ENCODE measurements at regions not wholly inside any gene's neighbourhood (a gene's known extent, or its start where the extent isn't known, plus 50 kb on each side); places are given as distances from the start of the nearest gene placed in this dataset.

DNA sequence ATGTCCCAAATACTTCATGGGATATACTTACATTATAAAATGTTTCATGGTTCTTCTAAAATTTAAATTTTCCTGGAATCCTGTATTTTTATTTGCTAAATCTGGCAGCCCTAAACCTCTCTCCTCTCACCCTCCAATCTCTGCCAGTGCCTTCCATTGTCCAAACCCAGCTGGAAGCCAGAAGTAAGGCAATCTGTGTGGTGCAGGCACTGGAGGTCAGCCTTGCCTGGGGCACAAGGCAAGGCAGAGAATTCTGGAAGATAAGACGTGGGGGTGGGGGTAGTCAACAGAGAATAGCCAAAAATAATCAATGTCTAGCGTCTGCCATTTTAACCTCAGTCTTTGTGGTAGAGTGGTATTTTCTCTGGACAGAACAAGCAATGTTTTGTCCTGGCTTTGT lies 381.7 kb downstream of the GPAM start:
- no peaks in the 10 kb centered on the region for H3K36me3 ChIP-seq (replicated peaks in 1 of 2; ENCODE audit: control extremely low read depth in 1 of 2, control insufficient read depth in 1 of 2, extremely low read depth in 1 of 2, insufficient read depth in 2 of 2, low read length in 1 of 2)
- no peaks in the 10 kb centered on the region for H3K4me1 ChIP-seq (ENCODE audit: control insufficient read depth in 2 of 2, insufficient read depth in 2 of 2, low read length in 2 of 2)
- CTCF ChIA-PET: no interaction called here
- H3K4me2 ChIP-seq (replicated peaks; ENCODE audit: low read depth, low read length, poor library complexity, severe bottlenecking): no peak overlapping the region
- H3K9me3 Mint-ChIP-seq (ENCODE audit: insufficient read depth): peaks cover 4% of the 10 kb centered on the region
- H2AFZ ChIP-seq (ENCODE audit: insufficient read depth, low read depth, low read length, poor library complexity, severe bottlenecking): no peak overlapping the region
- TF ChIP-seq, protein P1, sequence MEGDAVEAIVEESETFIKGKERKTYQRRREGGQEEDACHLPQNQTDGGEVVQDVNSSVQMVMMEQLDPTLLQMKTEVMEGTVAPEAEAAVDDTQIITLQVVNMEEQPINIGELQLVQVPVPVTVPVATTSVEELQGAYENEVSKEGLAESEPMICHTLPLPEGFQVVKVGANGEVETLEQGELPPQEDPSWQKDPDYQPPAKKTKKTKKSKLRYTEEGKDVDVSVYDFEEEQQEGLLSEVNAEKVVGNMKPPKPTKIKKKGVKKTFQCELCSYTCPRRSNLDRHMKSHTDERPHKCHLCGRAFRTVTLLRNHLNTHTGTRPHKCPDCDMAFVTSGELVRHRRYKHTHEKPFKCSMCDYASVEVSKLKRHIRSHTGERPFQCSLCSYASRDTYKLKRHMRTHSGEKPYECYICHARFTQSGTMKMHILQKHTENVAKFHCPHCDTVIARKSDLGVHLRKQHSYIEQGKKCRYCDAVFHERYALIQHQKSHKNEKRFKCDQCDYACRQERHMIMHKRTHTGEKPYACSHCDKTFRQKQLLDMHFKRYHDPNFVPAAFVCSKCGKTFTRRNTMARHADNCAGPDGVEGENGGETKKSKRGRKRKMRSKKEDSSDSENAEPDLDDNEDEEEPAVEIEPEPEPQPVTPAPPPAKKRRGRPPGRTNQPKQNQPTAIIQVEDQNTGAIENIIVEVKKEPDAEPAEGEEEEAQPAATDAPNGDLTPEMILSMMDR (IDR thresholded peaks at IDR 0.05): no peak
- TF ChIP-seq EZH2 (IDR thresholded peaks at IDR 0.05; ENCODE audit: borderline replicate concordance, insufficient read depth, low read depth, low read length, poor library complexity, severe bottlenecking): no peak
- POLR2A ChIA-PET: no interaction called here
- H3K79me2 ChIP-seq (ENCODE audit: control insufficient read depth, insufficient read depth, low read length): no peaks in the 10 kb centered on the region
- no peaks in the 10 kb centered on the region for H3K9me3 ChIP-seq (ENCODE audit: control extremely low read depth in 1 of 3, control insufficient read depth in 2 of 3, insufficient read depth in 1 of 3, low read length in 2 of 3)
- no peak overlapping the region for H3K27ac ChIP-seq (ENCODE audit: low read length in 2 of 2)
- H3K27ac Mint-ChIP-seq: no peak overlapping the region
- H3K4me3 Mint-ChIP-seq: no peak overlapping the region
- intact Hi-C loops (cut with micrococcal nuclease): no loop called here
- WGBS (ENCODE audit: insufficient coverage): no CpG with 5 or more reads among the region's 2 CpGs
- DNase-seq: no peak
- H3K27me3 Mint-ChIP-seq: no peaks in the 10 kb centered on the region
- no peaks in the 10 kb centered on the region for H3K27me3 ChIP-seq (replicated peaks in 1 of 4; ENCODE audit: control extremely low read depth in 1 of 4, control insufficient read depth in 3 of 4, insufficient read depth in 4 of 4, low read length in 3 of 4)
- H4K20me1 ChIP-seq (ENCODE audit: control insufficient read depth, insufficient read depth, low read length, poor library complexity, severe bottlenecking): no peaks in the 10 kb centered on the region
- no peak overlapping the region for H3K4me3 ChIP-seq (ENCODE audit: control extremely low read depth in 1 of 5, extremely low read depth in 1 of 5, insufficient read depth in 1 of 5, low read depth in 2 of 5, low read length in 4 of 5)
- no peak overlapping the region for H3K9ac ChIP-seq (ENCODE audit: low read length)
- H3K4me1 Mint-ChIP-seq: no peaks in the 10 kb centered on the region
- no peak for ATAC-seq (ENCODE audit: low read depth)

DNA sequence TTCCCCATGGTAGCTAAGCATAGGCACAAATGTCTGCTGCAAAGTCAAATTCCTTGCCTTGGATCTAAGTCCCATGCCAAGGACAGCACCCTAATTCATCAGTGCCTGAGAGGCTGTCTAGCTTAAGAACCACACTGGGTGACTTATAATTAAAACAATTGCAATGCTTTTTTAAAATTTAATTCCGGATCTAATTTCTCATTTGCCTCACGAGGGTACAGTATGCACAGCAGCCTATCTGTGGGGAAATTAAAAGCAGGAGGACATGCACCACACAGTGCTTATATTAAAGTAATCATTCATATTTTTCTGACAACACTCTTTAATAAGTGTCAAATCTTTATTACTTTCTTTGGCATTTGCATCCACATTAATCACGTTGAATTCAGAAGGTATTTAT lies 378.8 kb downstream of the GPAM start:
- H3K4me1 ChIP-seq (ENCODE audit: control insufficient read depth in 2 of 2, insufficient read depth in 2 of 2, low read length in 2 of 2): no peaks in the 10 kb centered on the region
- DNase-seq (no peak), ATAC-seq (ENCODE audit: low read depth) (no peak)
- no peak overlapping the region for H3K4me3 ChIP-seq (ENCODE audit: control extremely low read depth in 1 of 5, extremely low read depth in 1 of 5, insufficient read depth in 1 of 5, low read depth in 2 of 5, low read length in 4 of 5)
- Mint-ChIP-seq H3K4me1 (no peaks in the 10 kb centered on the region), H3K4me3 (no peak overlapping the region), H3K27ac (no peak overlapping the region), H3K9me3 (ENCODE audit: insufficient read depth) (no peaks in the 10 kb centered on the region), H3K27me3 (no peaks in the 10 kb centered on the region)
- H3K36me3 ChIP-seq (replicated peaks in 1 of 2; ENCODE audit: control extremely low read depth in 1 of 2, control insufficient read depth in 1 of 2, extremely low read depth in 1 of 2, insufficient read depth in 2 of 2, low read length in 1 of 2): no peaks in the 10 kb centered on the region
- ChIA-PET CTCF (no interaction called here), POLR2A (no interaction called here)
- no peak overlapping the region for H3K27ac ChIP-seq (ENCODE audit: low read length in 2 of 2)
- H2AFZ ChIP-seq (ENCODE audit: insufficient read depth, low read depth, low read length, poor library complexity, severe bottlenecking): no peak overlapping the region
- H3K27me3 ChIP-seq (replicated peaks in 1 of 4; ENCODE audit: control extremely low read depth in 1 of 4, control insufficient read depth in 3 of 4, insufficient read depth in 4 of 4, low read length in 3 of 4): no peaks in the 10 kb centered on the region
- intact Hi-C loops (cut with micrococcal nuclease): no loop called here
- H3K9me3 ChIP-seq (ENCODE audit: control extremely low read depth in 1 of 3, control insufficient read depth in 2 of 3, insufficient read depth in 1 of 3, low read length in 2 of 3): peaks cover 0 to 3% (median 0%) of the 10 kb centered on the region in 3 donors
- no peaks in the 10 kb centered on the region for H4K20me1 ChIP-seq (ENCODE audit: control insufficient read depth, insufficient read depth, low read length, poor library complexity, severe bottlenecking)
- TF ChIP-seq EZH2 (IDR thresholded peaks at IDR 0.05; ENCODE audit: borderline replicate concordance, insufficient read depth, low read depth, low read length, poor library complexity, severe bottlenecking): no peak
- TF ChIP-seq, protein P1 (IDR thresholded peaks at IDR 0.05): no peak
- H3K79me2 ChIP-seq (ENCODE audit: control insufficient read depth, insufficient read depth, low read length): no peaks in the 10 kb centered on the region
- H3K4me2 ChIP-seq (replicated peaks; ENCODE audit: low read depth, low read length, poor library complexity, severe bottlenecking): no peak overlapping the region
- no CpG with 5 or more reads among the region's 3 CpGs for WGBS (ENCODE audit: insufficient coverage)
- no peak overlapping the region for H3K9ac ChIP-seq (ENCODE audit: low read length)
